WTC11 (cell line): ENCODE measurements at regions not wholly inside any gene's neighbourhood (a gene's known extent, or its start where the extent isn't known, plus 50 kb on each side); places are given as distances from the start of the nearest gene placed in this dataset.

Experiments used
- ATAC-seq: fragments of 200-7000 bp; cut with Tn5 transposase; 2 replicates; pipeline ENCODE4 v1.10.0; 2021; ENCODE audit warnings: mild to moderate bottlenecking, moderate library complexity
- CTCF ChIA-PET: fragments of 300-600 bp; sonication (Branson Sonifier 250); formaldehyde crosslinking; loops from one replicate; lab custom pipeline; 2021; ENCODE audit warnings: antibody characterized with exemption; lab: Charles Lee
- POLR2A ChIA-PET: fragments of 350-600 bp; sonication (Branson Sonifier 250); formaldehyde crosslinking; loops from one replicate; lab custom pipeline; 2021; ENCODE audit warnings: antibody characterized with exemption; lab: Charles Lee
- DNase-seq: peaks from one replicate; pipeline ENCODE4 v3.0.0; 2021; ENCODE audit warnings: low spot score
- H3K27ac Mint-ChIP-seq: 2 replicates; pipeline ENCODE4 v1.8.0; 2021; ENCODE audit warnings: mixed read lengths
- H3K27me3 Mint-ChIP-seq: 2 replicates; pipeline ENCODE4 v1.8.0; 2021; ENCODE audit warnings: low read depth, mild to moderate bottlenecking, moderate library complexity, mixed read lengths
- H3K36me3 Mint-ChIP-seq: 2 replicates; pipeline ENCODE4 v1.8.0; 2021; ENCODE audit warnings: mixed read lengths
- H3K4me1 Mint-ChIP-seq: 2 replicates; pipeline ENCODE4 v1.8.0; 2022; ENCODE audit warnings: mixed read lengths
- H3K4me3 Mint-ChIP-seq: 2 replicates; pipeline ENCODE4 v1.8.0; 2021; ENCODE audit warnings: mild to moderate bottlenecking, moderate library complexity, mixed read lengths
- H3K9me3 Mint-ChIP-seq: 2 replicates; pipeline ENCODE4 v1.8.0; 2021; ENCODE audit warnings: mixed read lengths
- AFF4 ChIP-seq: sonication (generic); formaldehyde crosslinking; IDR thresholded peaks from 2 replicates; pipeline ENCODE4 v1.8.1; 2023; ENCODE audit warnings: mild to moderate bottlenecking, missing genetic modification reagents, borderline replicate concordance
- ATF2 ChIP-seq: sonication (generic); formaldehyde crosslinking; IDR thresholded peaks from 2 replicates; pipeline ENCODE4 v1.8.1; 2022; ENCODE audit warnings: low read depth, missing genetic modification reagents, borderline replicate concordance
- ATF3 ChIP-seq: sonication (generic); formaldehyde crosslinking; conservative IDR thresholded peaks from 2 replicates; pipeline ENCODE4 v1.8.1; 2022; ENCODE audit warnings: mild to moderate bottlenecking, missing genetic modification reagents
- ATF6 ChIP-seq: sonication (generic); formaldehyde crosslinking; IDR thresholded peaks from 2 replicates; pipeline ENCODE4 v1.8.1; 2023; ENCODE audit warnings: mild to moderate bottlenecking, missing genetic modification reagents
- ESRRA ChIP-seq: sonication (generic); formaldehyde crosslinking; IDR thresholded peaks from 2 replicates; pipeline ENCODE4 v1.8.1; 2022; ENCODE audit warnings: mild to moderate bottlenecking, missing genetic modification reagents, borderline replicate concordance
- FOXP1 ChIP-seq: sonication (generic); formaldehyde crosslinking; IDR thresholded peaks from 2 replicates; pipeline ENCODE4 v1.8.0; 2022; ENCODE audit warnings: missing genetic modification reagents, mild to moderate bottlenecking, moderate library complexity, borderline replicate concordance
- HMGA2 ChIP-seq: fragments of 250-450 bp; sonication (Bioruptor Pico); IDR thresholded peaks from 2 replicates; pipeline ENCODE4 v1.4.0; 2021; ENCODE audit warnings: mild to moderate bottlenecking, moderate library complexity
- NFATC4 ChIP-seq: fragments of 250-450 bp; sonication (Bioruptor Pico); IDR thresholded peaks from 2 replicates; pipeline ENCODE4 v1.9.0; 2021; ENCODE audit warnings: mild to moderate bottlenecking
- NFE2L1 ChIP-seq: sonication (generic); formaldehyde crosslinking; IDR thresholded peaks from 2 replicates; pipeline ENCODE4 v1.8.1; 2023; ENCODE audit warnings: missing genetic modification reagents
- NR1H2 ChIP-seq: sonication (generic); formaldehyde crosslinking; IDR thresholded peaks from 2 replicates; pipeline ENCODE4 v1.9.0; 2021; ENCODE audit warnings: mild to moderate bottlenecking, moderate library complexity, missing genetic modification reagents
- PRRX2 ChIP-seq: fragments of 250-450 bp; sonication (Bioruptor Pico); IDR thresholded peaks from 2 replicates; pipeline ENCODE4 v1.8.0; 2021; ENCODE audit warnings: mild to moderate bottlenecking
- RELA ChIP-seq: sonication (generic); formaldehyde crosslinking; IDR thresholded peaks from 2 replicates; pipeline ENCODE4 v1.8.1; 2022; ENCODE audit warnings: missing genetic modification reagents, mild to moderate bottlenecking, borderline replicate concordance
- RORB ChIP-seq: fragments of 250-450 bp; sonication (Bioruptor Pico); IDR thresholded peaks from 2 replicates; pipeline ENCODE4 v1.9.0; 2021; ENCODE audit warnings: mild to moderate bottlenecking
- ZBTB21 ChIP-seq: sonication (generic); formaldehyde crosslinking; IDR thresholded peaks from 2 replicates; pipeline ENCODE4 v1.8.1; 2023; ENCODE audit warnings: mild to moderate bottlenecking, missing genetic modification reagents, borderline replicate concordance
- ZBTB43 ChIP-seq: sonication (generic); formaldehyde crosslinking; IDR thresholded peaks from 2 replicates; pipeline ENCODE4 v1.8.1; 2023; ENCODE audit warnings: mild to moderate bottlenecking, missing genetic modification reagents
- ZNF138 ChIP-seq: sonication (generic); formaldehyde crosslinking; conservative IDR thresholded peaks from 2 replicates; pipeline ENCODE4 v1.8.1; 2022; ENCODE audit warnings: mild to moderate bottlenecking, moderate library complexity, missing genetic modification reagents
- ZNF232 ChIP-seq: sonication (generic); formaldehyde crosslinking; IDR thresholded peaks from 2 replicates; pipeline ENCODE4 v1.8.0; 2022; ENCODE audit warnings: mild to moderate bottlenecking, missing genetic modification reagents
- ZNF317 ChIP-seq: sonication (generic); formaldehyde crosslinking; IDR thresholded peaks from 2 replicates; pipeline ENCODE4 v1.8.1; 2023; ENCODE audit warnings: low read depth, mild to moderate bottlenecking, moderate library complexity, missing genetic modification reagents, borderline replicate concordance
- ZNF416 ChIP-seq: fragments of 250-450 bp; sonication (Bioruptor Pico); IDR thresholded peaks from 2 replicates; pipeline ENCODE4 v1.9.0; 2021; ENCODE audit warnings: mild to moderate bottlenecking, inconsistent platforms
- ZNF671 ChIP-seq: fragments of 250-450 bp; sonication (Bioruptor Pico); IDR thresholded peaks from 2 replicates; pipeline ENCODE4 v1.8.0; 2021; ENCODE audit warnings: mild to moderate bottlenecking

GRCh38 chr9:13648068-13648467 is 368.6 kb upstream of the MPDZ start:
- no peaks in the 10 kb centered on the region; the same call in 1 of the 2 replicates for H3K36me3 Mint-ChIP-seq
- H3K27me3 Mint-ChIP-seq, result no peaks in the 10 kb centered on the region
- no peaks in the 10 kb centered on the region; the same call in 1 of the 2 replicates for H3K4me1 Mint-ChIP-seq
- no peak overlapping the region for H3K27ac Mint-ChIP-seq
- POLR2A ChIA-PET, result no interaction called here
- TF ChIP-seq NFE2L1 (no peak), ZNF317 (CRISPR knock-in tag) (no peak), RELA (no peak), AFF4 (CRISPR knock-in tag) (no peak), ATF6 (CRISPR knock-in tag) (no peak), ATF3 (no peak), ZNF232 (no peak), ZBTB21 (CRISPR knock-in tag) (no peak), ZNF138 (no peak), ZNF416 (no peak), ATF2 (CRISPR knock-in tag) (no peak), ESRRA (no peak), NFATC4 (CRISPR knock-in tag) (no peak), HMGA2 (no peak), FOXP1 (CRISPR knock-in tag) (no peak), NR1H2 (CRISPR knock-in tag) (no peak), ZBTB43 (CRISPR knock-in tag) (no peak), PRRX2 (CRISPR knock-in tag) (no peak), RORB (no peak), ZNF671 (no peak)
- H3K9me3 Mint-ChIP-seq, result peaks cover 24% of the 10 kb centered on the region
- DNase-seq (no peak), ATAC-seq (no peak)
- H3K4me3 Mint-ChIP-seq, result no peak overlapping the region
- CTCF ChIA-PET, result no interaction called here
